Right cardiac atrium (tissue), 5 donors: ENCODE measurements at regions not wholly inside any gene's neighbourhood (a gene's known extent, or its start where the extent isn't known, plus 50 kb on each side); places are given as distances from the start of the nearest gene placed in this dataset.

Experiments
- ATAC-seq, 2 donors: fragments of 200-7000 bp; cut with Tn5 transposase; one replicate each; pipeline versions ENCODE4 v1.8.0 to v1.9.1; 2020; ENCODE audit warnings: moderate library complexity in 2 of 2, mild to moderate bottlenecking in 1 of 2
- DNase-seq, 3 donors: peaks; one replicate each; pipeline ENCODE4 v3.0.0-alpha.2; 2020
- H3K27ac ChIP-seq: one replicate; pipeline ENCODE4 v1.5.1; 2013; ENCODE audit warnings: mild to moderate bottlenecking, low read length, control low read depth, moderate library complexity
- H3K27me3 ChIP-seq: one replicate; pipeline ENCODE4 v1.6.1; 2013; ENCODE audit not compliant: control insufficient read depth, insufficient read depth
- H3K4me1 ChIP-seq: one replicate; pipeline ENCODE4 v1.6.1; 2013; ENCODE audit warnings: low read length; ENCODE audit not compliant: control insufficient read depth, insufficient read depth
- H3K4me3 ChIP-seq: one replicate; pipeline ENCODE4 v1.5.1; 2013; ENCODE audit warnings: low read length, control low read depth
- H3K9me3 ChIP-seq: one replicate; pipeline ENCODE4 v1.6.1; 2013; ENCODE audit warnings: low read length; ENCODE audit not compliant: control insufficient read depth
- WGBS: extraction: QIAGEN DNeasy Blood & Tissue Kit; methylation state at CpG from one replicate; pipeline ENCODE4 v1.1.7; 2013; 5-methylcytosine and 5-hydroxymethylcytosine counted together
- intact Hi-C, 4 donors: fragments of 100-400 bp; cut with DNase I; formaldehyde crosslinking; loops; one replicate each; pipeline versions ENCODE4 v1.11.0 to v1.14.0; 2022 to 2023
- donor health status: healthy with polysubstance abuse.
- donor health status: DM: no; HTN: yes; CAD: no.
- donor health status: DM: no; HTN: no; CAD: no.
- donor health status: DM: no; HTN: yes; CAD: no; lungs with severe emphysema.
- donor health status: DM: yes; HTN: yes; CAD: no.

GRCh38 chr2:173472112-173472511, 117.4 kb downstream of the CDCA7 start:
- ATAC-seq (no peak), DNase-seq (no peak)
- 60% methylated on average over 2 of the region's 2 CpGs for WGBS
- Histone ChIP-seq H3K27me3 (no peaks in the 10 kb centered on the region), H3K4me1 (no peaks in the 10 kb centered on the region), H3K4me3 (no peak overlapping the region), H3K27ac (no peak overlapping the region), H3K9me3 (peaks cover 5% of the 10 kb centered on the region)
- intact Hi-C loops, result no loop called here

- no peak overlapping the region for H3K27ac ChIP-seq
- H3K9me3 ChIP-seq, result no peaks in the 10 kb centered on the region
- no peak for ATAC-seq
- no peaks in the 10 kb centered on the region for H3K27me3 ChIP-seq
- H3K4me3 ChIP-seq, result no peak overlapping the region
- 71% methylated on average over 5 of the region's 5 CpGs for WGBS
- intact Hi-C loops, result no loop called here
- H3K4me1 ChIP-seq, result no peaks in the 10 kb centered on the region
- no peak for DNase-seq
Observed at GRCh38 chr2:173483137-173483536, 128.5 kb downstream of the CDCA7 start.

DNA sequence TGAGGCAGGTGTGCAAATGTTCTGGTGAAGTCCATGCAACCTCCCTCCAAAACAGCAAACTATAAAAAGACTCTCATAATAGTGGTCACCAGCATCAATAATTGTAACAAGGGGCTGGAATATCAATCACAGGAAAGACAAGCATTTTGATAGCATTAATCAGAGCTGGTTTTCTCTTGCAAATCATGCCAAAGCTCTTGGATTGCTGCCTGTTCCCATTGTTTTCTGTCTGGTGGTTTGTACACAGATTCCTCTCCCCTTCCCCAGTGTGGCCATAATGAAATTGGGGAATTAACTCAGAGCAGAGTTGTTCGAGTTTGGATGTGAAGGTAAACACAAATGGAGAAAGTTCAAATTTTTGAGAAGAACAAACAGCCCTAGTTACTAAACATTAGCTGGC, 134.2 kb downstream of the CDCA7 start:
- DNase-seq (no peak), ATAC-seq (no peak)
- no peak overlapping the region for H3K4me3 ChIP-seq
- intact Hi-C loops, result no loop called here
- H3K27ac ChIP-seq, result no peak overlapping the region
- H3K9me3 ChIP-seq, result no peaks in the 10 kb centered on the region
- WGBS, result 45% methylated on average over 1 of the region's 1 CpG
- no peaks in the 10 kb centered on the region for H3K27me3 ChIP-seq
- H3K4me1 ChIP-seq, result no peaks in the 10 kb centered on the region

DNA sequence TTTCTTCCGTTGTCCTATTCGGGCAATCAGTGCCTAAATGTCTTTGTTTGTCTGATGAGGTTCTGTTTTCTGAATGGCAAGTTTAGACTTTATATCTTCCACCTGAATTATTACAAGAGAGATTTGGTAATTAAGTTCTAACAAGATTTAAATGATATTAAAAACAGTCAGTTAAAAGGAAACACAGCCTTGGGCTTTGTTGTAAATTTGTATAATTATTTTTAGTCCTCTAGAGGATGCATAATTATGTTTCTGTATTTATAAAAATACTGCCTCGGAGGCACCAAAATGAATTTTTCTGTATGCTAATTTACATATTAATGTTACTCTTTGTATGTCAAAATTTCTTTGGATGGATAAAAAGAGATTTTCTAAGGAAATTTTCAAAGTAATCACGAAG, 136.7 kb downstream of the CDCA7 start:
- Histone ChIP-seq H3K4me1 (no peaks in the 10 kb centered on the region), H3K9me3 (no peaks in the 10 kb centered on the region), H3K27ac (no peak overlapping the region), H3K27me3 (no peaks in the 10 kb centered on the region), H3K4me3 (no peak overlapping the region)
- no peak for DNase-seq
- WGBS, result 84% methylated on average over 4 of the region's 4 CpGs
- ATAC-seq, result no peak
- intact Hi-C loops, result no loop called here

- H3K4me3 ChIP-seq, result no peak overlapping the region
- intact Hi-C loops, result no loop called here
- H3K27me3 ChIP-seq, result no peaks in the 10 kb centered on the region
- ATAC-seq (no peak), DNase-seq (no peak)
- no peak overlapping the region for H3K27ac ChIP-seq
- WGBS, result 96% methylated on average over 2 of the region's 2 CpGs
- no peaks in the 10 kb centered on the region for H3K9me3 ChIP-seq
- H3K4me1 ChIP-seq, result no peaks in the 10 kb centered on the region
Observed at GRCh38 chr2:173493874-173494273, 139.2 kb downstream of the CDCA7 start.

DNA sequence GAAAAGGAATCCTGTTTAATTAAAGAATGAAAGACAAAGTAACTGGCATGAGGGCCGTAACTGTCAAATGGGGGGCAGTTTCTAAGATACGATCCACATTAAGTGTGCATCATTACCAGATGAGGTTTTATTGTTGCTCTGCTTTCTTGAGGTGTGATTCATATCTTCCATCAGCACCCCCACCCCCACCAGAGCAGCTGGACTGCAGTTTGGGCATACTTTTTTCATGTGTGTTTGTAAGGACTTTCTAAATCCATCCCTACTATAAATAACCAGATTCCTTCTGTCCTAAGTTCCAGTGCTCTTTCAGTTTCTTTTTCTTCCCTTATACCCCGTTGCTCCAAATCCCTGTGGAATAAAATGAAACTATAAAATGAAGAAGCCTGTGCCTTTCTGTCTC, 142.1 kb downstream of the CDCA7 start:
- no peaks in the 10 kb centered on the region for H3K9me3 ChIP-seq
- ATAC-seq, result no peak
- 66% methylated on average over 3 of the region's 3 CpGs for WGBS
- no peak overlapping the region for H3K27ac ChIP-seq
- no peaks in the 10 kb centered on the region for H3K27me3 ChIP-seq
- H3K4me1 ChIP-seq, result no peaks in the 10 kb centered on the region
- intact Hi-C loops, result no loop called here
- no peak overlapping the region for H3K4me3 ChIP-seq
- DNase-seq, result no peak

GRCh38 chr2:173500953-173501352, 146.3 kb downstream of the CDCA7 start:
- intact Hi-C loops, result no loop called here
- Histone ChIP-seq H3K4me1 (no peaks in the 10 kb centered on the region), H3K27ac (no peak overlapping the region), H3K9me3 (peaks cover 2% of the 10 kb centered on the region), H3K27me3 (no peaks in the 10 kb centered on the region), H3K4me3 (no peak overlapping the region)
- DNase-seq (no peak), ATAC-seq (no peak)
- 76% methylated on average over 1 of the region's 1 CpG for WGBS

DNA sequence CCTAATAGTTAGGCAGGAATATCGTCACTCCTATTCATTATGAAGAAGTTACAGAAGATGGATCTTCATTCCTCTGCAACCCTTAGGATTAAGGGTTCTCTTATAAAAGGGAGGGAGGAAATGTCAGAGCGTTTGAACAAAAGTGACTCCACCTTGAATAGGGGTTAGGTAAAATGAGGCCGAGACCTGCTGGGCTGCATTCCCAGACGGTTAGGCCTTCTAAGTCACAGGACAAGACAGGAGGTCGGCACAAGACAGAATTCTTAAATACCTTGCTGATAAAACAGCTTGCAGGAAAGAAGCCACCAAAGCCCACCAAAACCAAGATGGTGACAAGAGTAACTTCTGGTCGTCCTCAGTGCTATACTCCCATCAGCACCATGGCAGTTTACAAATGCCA, 147.6 kb downstream of the CDCA7 start:
- H3K27ac ChIP-seq, result no peak overlapping the region
- ATAC-seq, result no peak

GRCh38 chr2:173511357-173511756, 156.7 kb downstream of the CDCA7 start:
- Histone ChIP-seq H3K27me3 (no peaks in the 10 kb centered on the region), H3K4me1 (no peaks in the 10 kb centered on the region), H3K9me3 (no peaks in the 10 kb centered on the region), H3K4me3 (no peak overlapping the region), H3K27ac (no peak overlapping the region)
- ATAC-seq, result no peak
- intact Hi-C loops, result no loop called here
- no peak for DNase-seq
- whole genome bisulfite sequencing, result 83% methylated on average over 3 of the region's 3 CpGs

More for the DNA sequence above, 147.6 kb downstream of the CDCA7 start:
- Histone ChIP-seq H3K27me3 (no peaks in the 10 kb centered on the region), H3K4me1 (no peaks in the 10 kb centered on the region), H3K4me3 (no peak overlapping the region), H3K9me3 (peaks cover 2% of the 10 kb centered on the region)
- 85% methylated on average over 6 of the region's 6 CpGs for WGBS
- no peak for DNase-seq
- intact Hi-C loops, result no loop called here

DNA sequence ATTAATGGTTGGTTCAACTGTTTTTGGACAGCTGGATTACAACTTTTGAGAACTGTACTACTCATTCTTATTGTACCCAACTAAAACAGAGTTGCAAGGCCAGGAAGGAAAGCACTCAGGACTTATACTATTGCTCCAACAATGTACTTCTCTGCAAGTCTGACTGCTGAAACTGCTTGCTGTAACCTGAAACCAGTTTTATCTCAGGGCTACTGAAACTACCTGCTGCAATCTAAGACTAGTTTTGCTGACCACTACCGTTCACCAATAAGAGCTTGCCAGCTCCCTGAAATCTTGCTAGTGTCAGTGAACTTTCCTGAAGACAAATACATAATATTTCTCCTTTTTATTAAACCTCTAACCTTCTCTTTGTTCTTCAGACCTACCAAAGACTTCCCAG, 157.3 kb downstream of the CDCA7 start:
- WGBS, result 49% methylated on average over 1 of the region's 1 CpG
- no peak for ATAC-seq
- no peaks in the 10 kb centered on the region for H3K27me3 ChIP-seq

DNA sequence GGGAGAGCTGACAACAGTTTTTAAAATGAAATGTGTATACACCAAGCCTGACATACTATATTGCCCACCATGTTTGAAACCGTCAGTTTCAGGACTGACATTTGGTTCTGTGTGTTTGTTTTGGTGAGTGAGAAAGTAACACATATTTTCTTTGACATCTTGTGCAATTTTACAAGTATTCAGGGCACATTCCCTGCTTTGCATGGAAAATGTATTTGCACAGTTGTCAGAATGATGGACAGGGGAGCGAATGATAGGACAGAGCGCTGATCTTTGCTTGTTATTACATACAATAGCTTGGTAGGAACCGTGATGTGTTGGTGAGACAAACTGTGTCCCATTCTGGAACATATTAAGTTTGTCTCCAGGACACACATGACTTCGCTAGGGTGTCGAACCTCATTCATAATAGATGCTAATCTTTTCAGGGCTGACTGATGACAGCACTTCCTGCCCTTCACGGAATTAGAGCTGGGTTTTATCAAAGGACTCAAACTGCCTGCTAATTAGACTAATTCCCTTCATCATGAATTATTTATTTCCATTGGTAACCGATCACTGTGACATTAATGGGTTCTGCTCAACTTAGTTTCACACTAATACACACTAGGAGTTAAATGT, 158.5 kb downstream of the CDCA7 start:
- ATAC-seq (no peak), DNase-seq (no peak)
- intact Hi-C loops, result no loop called here
- no peak overlapping the region for H3K27ac ChIP-seq
- H3K27me3 ChIP-seq, result no peaks in the 10 kb centered on the region
- no peaks in the 10 kb centered on the region for H3K4me1 ChIP-seq
- H3K9me3 ChIP-seq, result no peaks in the 10 kb centered on the region
- 63% methylated on average over 8 of the region's 8 CpGs for WGBS
- no peak overlapping the region for H3K4me3 ChIP-seq

More for the DNA sequence above, 157.3 kb downstream of the CDCA7 start:
- H3K4me1 ChIP-seq, result no peaks in the 10 kb centered on the region
- H3K4me3 ChIP-seq, result no peak overlapping the region
- H3K9me3 ChIP-seq, result no peaks in the 10 kb centered on the region
- no peak for DNase-seq
- no peak overlapping the region for H3K27ac ChIP-seq
- intact Hi-C loops, result no loop called here

DNA sequence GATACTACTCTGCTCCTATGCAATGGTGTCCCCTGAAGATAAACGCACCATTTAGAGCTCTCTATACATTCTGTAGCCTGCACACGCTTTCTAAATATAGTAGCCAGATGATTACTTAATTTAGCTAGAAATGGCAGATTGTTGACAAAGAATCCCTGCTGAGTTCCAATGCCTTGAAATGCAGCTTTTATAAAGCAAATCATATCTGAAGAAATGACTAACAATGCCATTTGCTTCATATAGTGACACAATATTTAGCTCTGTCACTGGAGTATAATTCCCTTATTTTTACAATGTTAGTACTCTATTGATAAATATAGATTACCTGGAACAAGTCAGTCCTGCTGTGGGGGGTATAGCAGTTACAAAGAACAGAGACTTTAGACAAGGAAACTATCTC, 166.2 kb downstream of the CDCA7 start:
- Histone ChIP-seq H3K4me3 (no peak overlapping the region), H3K4me1 (no peaks in the 10 kb centered on the region), H3K27me3 (peaks cover 3% of the 10 kb centered on the region), H3K27ac (no peak overlapping the region), H3K9me3 (no peaks in the 10 kb centered on the region)
- intact Hi-C loops, result no loop called here
- WGBS, result 60% methylated on average over 2 of the region's 2 CpGs
- ATAC-seq (no peak), DNase-seq (no peak)
